Loucy (cell line): ENCODE measurements at regions not wholly inside any gene's neighbourhood (a gene's known extent, or its start where the extent isn't known, plus 50 kb on each side); places are given as distances from the start of the nearest gene placed in this dataset.

Experiments
- H2AFZ ChIP-seq: fragments of 200-600 bp; sonication (generic); 2 replicates; pipeline ENCODE4 v1.6.0; 2016; ENCODE audit warnings: antibody characterized with exemption, mild to moderate bottlenecking, low read length, moderate library complexity
- H3F3A ChIP-seq: fragments of 200-600 bp; 2 replicates; pipeline ENCODE4 v1.6.0; 2016; ENCODE audit warnings: antibody characterized with exemption, low read depth, mild to moderate bottlenecking
- H3K27me3 ChIP-seq: fragments of 200-600 bp; sonication (generic); 2 replicates; pipeline ENCODE4 v1.6.1; 2014; ENCODE audit warnings: low read length, mild to moderate bottlenecking; ENCODE audit not compliant: insufficient read depth, poor library complexity, severe bottlenecking
- H3K36me3 ChIP-seq: fragments of 200-600 bp; sonication (generic); 2 replicates; pipeline ENCODE4 v1.6.1; 2016; ENCODE audit warnings: low read length; ENCODE audit not compliant: insufficient read depth
- H3K4me1 ChIP-seq: fragments of 200-600 bp; sonication (generic); 2 replicates; pipeline ENCODE4 v1.5.1; 2014; ENCODE audit warnings: low read length, mild to moderate bottlenecking; ENCODE audit not compliant: insufficient read depth, poor library complexity, severe bottlenecking
- H3K4me2 ChIP-seq: fragments of 200-600 bp; sonication (generic); 2 replicates; pipeline ENCODE4 v1.6.0; 2014; ENCODE audit warnings: antibody characterized with exemption, low read length, low read depth, mild to moderate bottlenecking; ENCODE audit not compliant: poor library complexity, severe bottlenecking
- H3K4me3 ChIP-seq: fragments of 200-600 bp; sonication (generic); 2 replicates; pipeline ENCODE4 v1.5.1; 2014; ENCODE audit warnings: low read length, mild to moderate bottlenecking, mixed read lengths; ENCODE audit not compliant: poor library complexity, severe bottlenecking
- H3K79me2 ChIP-seq: fragments of 200-600 bp; sonication (generic); 2 replicates; pipeline ENCODE4 v1.6.1; 2014; ENCODE audit warnings: low read length; ENCODE audit not compliant: insufficient read depth
- H3K9ac ChIP-seq: fragments of 200-600 bp; sonication (generic); 2 replicates; pipeline ENCODE4 v1.6.0; 2014; ENCODE audit warnings: mild to moderate bottlenecking, low read depth, low read length, moderate library complexity; ENCODE audit not compliant: poor library complexity, severe bottlenecking
- H3K9me2 ChIP-seq: fragments of 200-600 bp; sonication (generic); replicated peaks from 2 replicates; pipeline ENCODE4 v1.6.1; 2016; ENCODE audit warnings: low read depth, low read length, mixed read lengths
- H3K9me3 ChIP-seq: fragments of 200-600 bp; sonication (generic); 2 replicates; pipeline ENCODE4 v1.6.1; 2014; ENCODE audit warnings: mild to moderate bottlenecking, antibody characterized with exemption, low read length, low read depth; ENCODE audit not compliant: insufficient read depth
- H4K20me1 ChIP-seq: fragments of 200-600 bp; sonication (generic); 2 replicates; pipeline ENCODE4 v1.6.0; 2014; ENCODE audit warnings: antibody characterized with exemption, low read length, mild to moderate bottlenecking; ENCODE audit not compliant: insufficient read depth, poor library complexity, severe bottlenecking
- EZH2phosphoT487 ChIP-seq: fragments of 200-600 bp; IDR thresholded peaks from 2 replicates; pipeline ENCODE4 v1.6.1; 2018; ENCODE audit warnings: antibody characterized with exemption, mild to moderate bottlenecking, moderate library complexity, borderline replicate concordance
- TF ChIP-seq, protein P1 (sequence below): fragments of 200-600 bp; sonication (generic); conservative IDR thresholded peaks from 2 replicates; pipeline ENCODE4 v1.5.1; 2014; ENCODE audit warnings: mild to moderate bottlenecking, antibody characterized with exemption, low read length

DNA sequence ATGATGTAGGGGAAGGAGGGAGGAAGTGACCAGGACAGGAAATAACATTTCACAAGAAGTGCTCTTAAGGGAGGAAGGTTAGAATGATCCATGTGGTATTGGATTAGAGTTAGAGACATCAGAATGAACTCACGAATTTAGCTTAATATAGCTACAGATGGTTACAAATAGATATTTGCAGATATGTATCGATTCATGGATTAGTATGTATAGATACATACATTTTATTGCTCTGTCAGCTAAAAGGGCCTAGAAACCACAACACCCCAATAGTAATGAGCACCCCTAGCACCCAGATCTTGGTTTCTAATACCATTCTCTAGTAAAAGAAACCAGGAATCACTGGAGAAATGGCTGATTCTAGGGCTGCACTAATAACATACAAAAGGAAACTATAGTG lies 59.6 kb upstream of the LTBP1 start:
- H3K27me3 ChIP-seq = no peaks in the 10 kb centered on the region
- TF ChIP-seq, protein P1, sequence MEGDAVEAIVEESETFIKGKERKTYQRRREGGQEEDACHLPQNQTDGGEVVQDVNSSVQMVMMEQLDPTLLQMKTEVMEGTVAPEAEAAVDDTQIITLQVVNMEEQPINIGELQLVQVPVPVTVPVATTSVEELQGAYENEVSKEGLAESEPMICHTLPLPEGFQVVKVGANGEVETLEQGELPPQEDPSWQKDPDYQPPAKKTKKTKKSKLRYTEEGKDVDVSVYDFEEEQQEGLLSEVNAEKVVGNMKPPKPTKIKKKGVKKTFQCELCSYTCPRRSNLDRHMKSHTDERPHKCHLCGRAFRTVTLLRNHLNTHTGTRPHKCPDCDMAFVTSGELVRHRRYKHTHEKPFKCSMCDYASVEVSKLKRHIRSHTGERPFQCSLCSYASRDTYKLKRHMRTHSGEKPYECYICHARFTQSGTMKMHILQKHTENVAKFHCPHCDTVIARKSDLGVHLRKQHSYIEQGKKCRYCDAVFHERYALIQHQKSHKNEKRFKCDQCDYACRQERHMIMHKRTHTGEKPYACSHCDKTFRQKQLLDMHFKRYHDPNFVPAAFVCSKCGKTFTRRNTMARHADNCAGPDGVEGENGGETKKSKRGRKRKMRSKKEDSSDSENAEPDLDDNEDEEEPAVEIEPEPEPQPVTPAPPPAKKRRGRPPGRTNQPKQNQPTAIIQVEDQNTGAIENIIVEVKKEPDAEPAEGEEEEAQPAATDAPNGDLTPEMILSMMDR = no peak
- TF ChIP-seq EZH2phosphoT487 = no peak

DNA sequence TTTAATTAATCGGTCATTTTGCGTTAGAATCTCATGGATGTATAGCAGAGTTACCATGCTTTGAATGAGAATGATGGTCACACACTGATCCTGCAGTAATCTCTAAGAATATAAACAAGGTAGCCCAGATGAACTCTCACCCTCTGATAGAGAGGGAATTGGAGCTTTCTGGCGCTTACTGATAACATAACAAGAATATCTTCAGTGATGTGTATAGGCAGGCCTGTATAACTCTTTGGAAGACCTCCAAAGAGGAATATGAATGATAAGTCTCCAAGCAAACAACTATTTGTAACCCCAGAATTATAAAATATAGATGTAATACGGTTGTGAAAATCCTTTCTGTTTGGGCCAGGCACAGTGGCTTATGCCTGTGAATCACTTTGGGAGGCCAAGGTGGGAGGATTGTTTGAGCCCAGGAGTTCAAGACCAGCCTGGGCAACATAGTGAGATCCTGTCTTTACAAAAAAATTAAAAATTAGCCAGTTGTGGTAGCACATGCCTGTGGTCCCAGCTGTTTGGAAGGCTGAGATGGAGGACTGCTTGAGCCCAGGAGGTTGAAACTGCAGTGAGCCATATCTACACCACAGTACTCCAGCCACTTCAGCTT lies 52.5 kb upstream of the LTBP1 start:
- no peak overlapping the region for H2AFZ ChIP-seq
- no peak overlapping the region for H3K9ac ChIP-seq
- no peak overlapping the region for H3K4me2 ChIP-seq

More for the DNA sequence above, 59.6 kb upstream of the LTBP1 start:
- no peaks in the 10 kb centered on the region for H3K36me3 ChIP-seq
- no peak overlapping the region for H3K4me2 ChIP-seq
- H3K4me3 ChIP-seq = no peak overlapping the region
- H4K20me1 ChIP-seq = no peaks in the 10 kb centered on the region
- no peaks in the 10 kb centered on the region for H3F3A ChIP-seq
- no peaks in the 10 kb centered on the region; the same call in 1 of the 2 replicates for H3K9me3 ChIP-seq
- no peaks in the 10 kb centered on the region for H3K9me2 ChIP-seq
- H2AFZ ChIP-seq = no peak overlapping the region
- no peaks in the 10 kb centered on the region for H3K79me2 ChIP-seq
- no peak overlapping the region for H3K9ac ChIP-seq
- H3K4me1 ChIP-seq = no peaks in the 10 kb centered on the region

DNA sequence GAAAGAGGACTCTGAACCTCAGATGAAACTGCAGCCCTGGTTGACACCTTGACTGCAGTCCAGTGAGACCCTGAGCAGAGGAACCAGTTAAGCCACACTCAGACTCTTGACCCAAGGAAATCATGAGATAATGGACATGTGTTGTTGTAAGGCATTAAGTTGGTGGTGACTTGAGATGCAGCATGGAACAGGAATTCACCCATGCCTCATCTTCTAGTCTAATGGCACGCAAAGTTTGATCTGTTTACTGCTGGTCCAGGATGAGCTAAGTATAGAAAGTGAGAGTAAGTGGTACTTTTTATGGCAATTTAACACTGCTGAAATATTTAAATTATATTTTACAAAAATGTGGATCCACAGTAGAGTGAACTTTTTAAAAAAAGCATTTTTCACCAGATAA lies 51.3 kb upstream of the LTBP1 start:
- Histone ChIP-seq H3K27me3 (no peaks in the 10 kb centered on the region), H3F3A (no peaks in the 10 kb centered on the region), H3K4me1 (no peaks in the 10 kb centered on the region), H3K9me2 (no peaks in the 10 kb centered on the region), H2AFZ (peak overlapping the region; percentile 75), H3K9ac (no peak overlapping the region), H3K4me3 (peak overlapping the region; percentile 24), H3K36me3 (no peaks in the 10 kb centered on the region), H3K9me3 (peaks cover 3% of the 10 kb centered on the region; the same call in 1 of the 2 replicates), H3K4me2 (peak overlapping the region; percentile 26), H3K79me2 (no peaks in the 10 kb centered on the region), H4K20me1 (no peaks in the 10 kb centered on the region)
- TF ChIP-seq EZH2phosphoT487 = no peak
- TF ChIP-seq, protein P1 = no peak

More for the DNA sequence above, 52.5 kb upstream of the LTBP1 start:
- Histone ChIP-seq H3K9me3 (peaks cover 3% of the 10 kb centered on the region; the same call in 1 of the 2 replicates), H3K4me1 (no peaks in the 10 kb centered on the region), H3K36me3 (no peaks in the 10 kb centered on the region), H3K4me3 (no peak overlapping the region), H3K9me2 (no peaks in the 10 kb centered on the region), H3K27me3 (no peaks in the 10 kb centered on the region), H3F3A (no peaks in the 10 kb centered on the region), H4K20me1 (no peaks in the 10 kb centered on the region), H3K79me2 (no peaks in the 10 kb centered on the region)
- TF ChIP-seq, protein P1 = no peak
- no peak for TF ChIP-seq EZH2phosphoT487
